ENCODE measurements at regions not wholly inside any gene's neighbourhood (a gene's known extent, or its start where the extent isn't known, plus 50 kb on each side); places are given as distances from the start of the nearest gene placed in this dataset.
A peak's percentile ranks its signal among the peaks of the same experiment; 100 is the strongest.

GRCh38 chr2:42888321-42889245 is 96.2 kb upstream of the HAAO start:
- DNase-seq, result no peak

- no peak for DNase-seq
Observed at GRCh38 chr2:42886921-42887320, 94.5 kb upstream of the HAAO start.

GRCh38 chr2:42882756-42883155 is 90.4 kb upstream of the HAAO start:
- DNase-seq, result peak; percentile 11

GRCh38 chr2:42881732-42882131 is 89.3 kb upstream of the HAAO start:
- DNase-seq, result peak; percentile 43

GRCh38 chr2:42880738-42881690 is 88.6 kb upstream of the HAAO start:
- peak; percentile 42 for DNase-seq

GRCh38 chr2:42879913-42880737 is 87.7 kb upstream of the HAAO start:
- peak; percentile 52 for DNase-seq

- DNase-seq, result peak; percentile 56
Observed at GRCh38 chr2:42879121-42879705, 86.8 kb upstream of the HAAO start.

GRCh38 chr2:42878581-42878980 is 86.2 kb upstream of the HAAO start:
- peak; percentile 58 for DNase-seq

- DNase-seq, result peak; percentile 17
Observed at GRCh38 chr2:42877936-42878335, 85.6 kb upstream of the HAAO start.

GRCh38 chr2:42877511-42877910 is 85.1 kb upstream of the HAAO start:
- DNase-seq, result peak; percentile 26

GRCh38 chr2:42876326-42876751 is 84.0 kb upstream of the HAAO start:
- DNase-seq, result peak; percentile 21

- peak; percentile 33 for DNase-seq
Observed at GRCh38 chr2:42875880-42876279, 83.5 kb upstream of the HAAO start.

GRCh38 chr2:42874949-42875801 is 82.8 kb upstream of the HAAO start:
- DNase-seq, result peak; percentile 28

GRCh38 chr2:42872721-42873120 is 80.3 kb upstream of the HAAO start:
- DNase-seq, result no peak

GRCh38 chr2:42871372-42871771 is 79.0 kb upstream of the HAAO start:
- DNase-seq, result no peak

- no peak for DNase-seq
Observed at GRCh38 chr2:42868874-42869273, 76.5 kb upstream of the HAAO start.

- DNase-seq, result no peak
Observed at GRCh38 chr2:42868096-42868495, 75.7 kb upstream of the HAAO start.

- DNase-seq, result no peak
Observed at GRCh38 chr2:42867093-42868065, 75.0 kb upstream of the HAAO start.

- no peak for DNase-seq
Observed at GRCh38 chr2:42865884-42866881, 73.8 kb upstream of the HAAO start.
